H1 (cell line): ENCODE measurements at regions not wholly inside any gene's neighbourhood (a gene's known extent, or its start where the extent isn't known, plus 50 kb on each side); places are given as distances from the start of the nearest gene placed in this dataset.

Experiments
- CHD1 ChIP-seq: IDR thresholded peaks from 2 replicates; pipeline ENCODE4 v1.6.1; 2012; ENCODE audit warnings: low read depth, low read length, improper control_type of control experiment
- GTF2F1 ChIP-seq: IDR thresholded peaks from 2 replicates; pipeline ENCODE4 v1.6.1; 2012; ENCODE audit warnings: low read depth, low read length, improper control_type of control experiment, borderline replicate concordance
- MAFK ChIP-seq: IDR thresholded peaks from 2 replicates; pipeline ENCODE4 v1.6.1; 2012; ENCODE audit warnings: low read depth, mild to moderate bottlenecking, improper control_type of control experiment, low read length
- TF ChIP-seq, protein P1 (sequence below): IDR thresholded peaks from 2 replicates; pipeline ENCODE4 v1.6.1; 2012; ENCODE audit warnings: inconsistent platforms

GRCh38 chr5:44927115-44927733 is 118.5 kb downstream of the MRPS30 start (continued):
- no peak; the same call in 1 of the 2 replicates for TF ChIP-seq MAFK
- no peak for TF ChIP-seq GTF2F1
- TF ChIP-seq CHD1, result no peak
- TF ChIP-seq, protein P1, sequence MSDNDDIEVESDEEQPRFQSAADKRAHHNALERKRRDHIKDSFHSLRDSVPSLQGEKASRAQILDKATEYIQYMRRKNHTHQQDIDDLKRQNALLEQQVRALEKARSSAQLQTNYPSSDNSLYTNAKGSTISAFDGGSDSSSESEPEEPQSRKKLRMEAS, result no peak
